T-helper 1 cell treated with Interleukin-12 subunit alpha and Interleukin-12 subunit beta and Interleukin-4 antibody, amounts not matched to agents 30 μg/mL and 1 μg/mL, for 36 hours (primary cell): ENCODE measurements at regions not wholly inside any gene's neighbourhood (a gene's known extent, or its start where the extent isn't known, plus 50 kb on each side); places are given as distances from the start of the nearest gene placed in this dataset.
"Not testable (repeated sequence)": the region's sequence is repeated elsewhere in the genome, so short reads cannot be mapped to it uniquely, and the experiment has no call there.

Source experiments
- H3K27ac Mint-ChIP-seq: one replicate; pipeline ENCODE4 v1.8.0; 2021; ENCODE audit warnings: mild to moderate bottlenecking, mixed read lengths
- H3K27me3 Mint-ChIP-seq: one replicate; pipeline ENCODE4 v1.8.0; 2021; ENCODE audit warnings: low read depth, mixed read lengths
- H3K36me3 Mint-ChIP-seq: one replicate; pipeline ENCODE4 v1.8.0; 2021; ENCODE audit warnings: low read depth, mixed read lengths
- H3K4me1 Mint-ChIP-seq: one replicate; pipeline ENCODE4 v1.8.0; 2021; ENCODE audit warnings: low read depth, mixed read lengths
- H3K4me3 Mint-ChIP-seq: one replicate; pipeline ENCODE4 v1.8.0; 2021; ENCODE audit warnings: mild to moderate bottlenecking, moderate library complexity, mixed read lengths
- H3K9me3 Mint-ChIP-seq: one replicate; pipeline ENCODE4 v1.8.0; 2021; ENCODE audit warnings: mixed read lengths

- not testable (repeated sequence) for H3K4me3 Mint-ChIP-seq, H3K4me1 Mint-ChIP-seq, H3K27ac Mint-ChIP-seq, H3K36me3 Mint-ChIP-seq, H3K27me3 Mint-ChIP-seq
- peaks cover 16% of the 10 kb centered on the region for H3K9me3 Mint-ChIP-seq
Measured at GRCh38 chr17:22119016-22119415, 426.7 kb downstream of the KCNJ18 start.

DNA sequence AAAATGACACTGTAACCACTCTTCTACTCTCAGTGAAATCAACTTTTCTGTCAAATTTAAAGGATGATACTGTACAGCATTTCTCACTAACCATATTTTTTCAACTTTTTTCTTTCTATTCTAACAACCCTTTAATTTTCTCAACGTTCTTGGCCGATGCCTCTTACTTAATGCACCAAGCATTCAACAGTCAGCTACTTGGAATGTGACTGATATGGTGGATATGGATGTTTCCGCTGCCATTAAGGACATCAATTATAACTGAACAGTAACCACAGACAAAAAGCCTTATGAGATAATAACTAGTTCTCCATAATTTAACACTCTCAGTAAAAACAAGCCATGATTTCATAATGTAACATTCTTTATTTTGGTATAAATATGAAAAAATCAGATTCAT, 427.4 kb downstream of the KCNJ18 start:
- H3K36me3 Mint-ChIP-seq, H3K27ac Mint-ChIP-seq, H3K4me3 Mint-ChIP-seq, H3K27me3 Mint-ChIP-seq, H3K4me1 Mint-ChIP-seq: not testable (repeated sequence)
- peaks cover 16% of the 10 kb centered on the region for H3K9me3 Mint-ChIP-seq

DNA sequence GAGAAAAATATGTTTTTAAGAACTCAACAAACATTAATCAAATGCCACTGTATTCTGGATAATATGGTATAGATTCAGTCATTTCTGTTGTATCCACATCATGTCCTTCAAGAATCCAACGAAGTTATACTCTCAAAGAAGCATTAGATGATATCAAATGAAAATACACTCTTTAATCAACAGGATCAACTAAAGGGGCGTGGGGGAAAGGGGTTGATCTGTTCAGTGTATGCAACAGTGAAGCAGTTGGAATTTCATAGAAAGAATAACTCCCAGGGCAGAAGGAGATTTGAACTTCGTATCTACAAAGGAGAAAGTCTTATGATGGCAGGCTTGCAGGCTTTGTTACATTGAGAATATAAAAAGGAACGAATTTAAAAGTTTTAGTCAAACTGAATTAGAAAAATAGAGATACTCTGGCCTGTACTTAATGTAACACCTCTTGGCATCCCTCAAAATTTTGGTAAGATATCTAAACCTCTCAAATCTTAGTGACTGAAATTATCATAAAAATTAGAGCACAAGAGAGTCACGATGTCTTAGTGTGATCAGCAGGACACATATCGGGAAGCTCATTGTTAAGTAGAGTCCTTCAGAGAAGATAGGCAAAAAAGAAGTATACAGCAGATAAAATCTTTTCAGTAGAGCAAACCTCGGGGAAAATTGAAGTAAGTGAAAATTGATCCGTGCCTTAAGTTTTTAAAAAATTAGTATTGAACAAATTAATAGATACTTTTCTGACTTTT, 431.4 kb downstream of the KCNJ18 start:
- H3K9me3 Mint-ChIP-seq: peaks cover 23% of the 10 kb centered on the region
- no peaks in the 10 kb centered on the region for H3K36me3 Mint-ChIP-seq
- no peaks in the 10 kb centered on the region for H3K4me1 Mint-ChIP-seq
- H3K4me3 Mint-ChIP-seq: no peak overlapping the region
- no peak overlapping the region for H3K27ac Mint-ChIP-seq
- no peaks in the 10 kb centered on the region for H3K27me3 Mint-ChIP-seq

DNA sequence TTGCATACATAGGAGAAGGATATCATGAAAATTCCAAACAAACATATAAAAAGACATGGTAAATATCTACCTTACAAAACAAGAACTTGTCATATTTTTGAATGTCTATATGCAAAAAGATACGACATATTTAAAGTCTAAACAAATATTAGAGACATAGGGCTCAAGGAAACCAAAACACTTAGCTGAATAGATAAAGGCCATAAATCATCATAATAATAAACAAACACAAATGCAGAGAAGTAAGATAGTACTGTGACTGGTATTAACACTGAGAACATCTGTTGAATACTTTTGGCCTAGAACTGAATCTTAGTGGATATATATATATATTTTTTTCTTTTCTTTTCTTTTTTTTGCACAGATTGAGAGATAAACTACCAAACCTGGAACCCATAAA, 435.8 kb downstream of the KCNJ18 start:
- H3K27me3 Mint-ChIP-seq: no peaks in the 10 kb centered on the region
- H3K36me3 Mint-ChIP-seq: no peaks in the 10 kb centered on the region
- H3K4me1 Mint-ChIP-seq: no peaks in the 10 kb centered on the region
- H3K4me3 Mint-ChIP-seq: no peak overlapping the region
- H3K27ac Mint-ChIP-seq: no peak overlapping the region
- H3K9me3 Mint-ChIP-seq: peaks cover 34% of the 10 kb centered on the region

- Mint-ChIP-seq H3K27ac (no peak overlapping the region), H3K4me3 (no peak overlapping the region), H3K4me1 (no peaks in the 10 kb centered on the region), H3K27me3 (no peaks in the 10 kb centered on the region), H3K9me3 (peaks cover 36% of the 10 kb centered on the region), H3K36me3 (no peaks in the 10 kb centered on the region)
Measured at GRCh38 chr17:22128723-22129122, 436.4 kb downstream of the KCNJ18 start.

GRCh38 chr17:22129920-22130319, 437.6 kb downstream of the KCNJ18 start:
- not testable (repeated sequence) for H3K27me3 Mint-ChIP-seq, H3K4me1 Mint-ChIP-seq, H3K36me3 Mint-ChIP-seq, H3K27ac Mint-ChIP-seq, H3K4me3 Mint-ChIP-seq
- peaks cover 39% of the 10 kb centered on the region for H3K9me3 Mint-ChIP-seq

DNA sequence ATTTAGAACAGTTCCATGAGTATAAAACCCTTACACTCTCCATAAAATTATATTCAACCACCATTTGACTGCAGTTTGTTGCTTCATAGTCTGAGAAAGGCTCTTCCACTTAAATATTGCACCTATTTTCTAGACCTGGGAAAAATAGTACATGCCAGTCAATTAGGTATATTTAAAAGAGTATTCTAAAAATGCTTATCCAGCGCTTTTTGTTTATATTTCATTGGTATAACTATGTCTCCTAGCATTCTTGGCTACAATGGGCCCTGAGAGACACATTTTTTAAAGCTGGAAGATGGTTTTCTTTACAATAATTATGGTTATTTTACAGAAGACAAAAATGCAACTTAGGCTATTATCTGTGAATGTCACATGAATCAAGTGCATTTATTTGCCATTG, 439.4 kb downstream of the KCNJ18 start:
- no peaks in the 10 kb centered on the region for H3K27me3 Mint-ChIP-seq
- H3K4me1 Mint-ChIP-seq: no peaks in the 10 kb centered on the region
- no peaks in the 10 kb centered on the region for H3K36me3 Mint-ChIP-seq
- H3K27ac Mint-ChIP-seq: no peak overlapping the region
- H3K9me3 Mint-ChIP-seq: peaks cover 53% of the 10 kb centered on the region
- no peak overlapping the region for H3K4me3 Mint-ChIP-seq

DNA sequence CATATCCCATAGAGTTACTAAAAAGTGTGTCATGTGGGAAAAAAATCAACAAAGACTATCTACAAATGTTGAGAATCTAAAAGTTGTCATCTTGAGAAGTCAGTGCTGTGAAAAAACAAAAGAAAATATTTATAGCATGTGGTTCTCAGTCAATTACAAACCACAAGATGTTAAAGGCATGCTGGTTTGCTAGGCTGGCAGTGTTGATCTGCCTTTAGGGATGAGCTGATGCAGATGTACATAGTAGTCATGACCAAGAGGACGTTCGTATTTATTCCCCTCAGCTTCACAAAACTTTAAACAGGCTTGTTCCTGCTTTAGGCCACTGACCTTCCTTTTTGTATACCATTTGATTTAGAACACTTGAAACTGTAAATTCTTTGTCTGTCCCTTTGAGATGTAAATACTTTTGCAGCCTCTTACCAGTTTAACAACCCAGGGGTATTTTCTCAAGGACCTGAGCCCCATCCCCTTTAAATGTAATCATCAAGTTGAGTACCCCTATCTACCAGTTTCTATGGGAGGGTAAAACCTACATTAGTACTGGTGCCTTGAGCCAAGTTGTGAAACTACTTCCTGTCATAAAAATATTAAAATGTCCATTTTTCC, 446.6 kb downstream of the KCNJ18 start:
- Mint-ChIP-seq H3K4me1 (no peaks in the 10 kb centered on the region), H3K27ac (no peak overlapping the region), H3K4me3 (no peak overlapping the region), H3K27me3 (no peaks in the 10 kb centered on the region), H3K36me3 (no peaks in the 10 kb centered on the region), H3K9me3 (peaks cover 14% of the 10 kb centered on the region)

DNA sequence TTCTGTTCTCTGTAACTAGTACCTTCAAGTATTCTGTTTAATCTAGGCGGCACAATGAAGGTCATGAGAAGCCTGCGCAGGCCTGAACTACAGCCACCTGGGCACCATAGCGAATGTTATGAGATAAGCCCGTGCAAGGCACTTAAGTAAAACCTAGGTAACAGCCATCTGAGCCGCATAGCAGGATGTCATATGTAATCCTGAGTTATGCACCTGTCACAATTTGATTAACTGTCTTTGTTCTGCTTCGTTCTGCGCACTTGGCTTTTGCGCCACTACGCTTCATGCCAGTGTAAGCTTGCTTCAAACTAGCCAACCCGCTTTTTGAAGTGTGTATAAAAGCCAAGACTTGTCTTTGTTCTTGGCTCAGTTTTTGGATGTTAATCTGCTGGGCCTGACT, 449.8 kb downstream of the KCNJ18 start:
- H3K36me3 Mint-ChIP-seq: no peaks in the 10 kb centered on the region
- H3K4me1 Mint-ChIP-seq: no peaks in the 10 kb centered on the region
- H3K27ac Mint-ChIP-seq: no peak overlapping the region
- H3K27me3 Mint-ChIP-seq: no peaks in the 10 kb centered on the region
- H3K9me3 Mint-ChIP-seq: peaks cover 5% of the 10 kb centered on the region
- H3K4me3 Mint-ChIP-seq: no peak overlapping the region

DNA sequence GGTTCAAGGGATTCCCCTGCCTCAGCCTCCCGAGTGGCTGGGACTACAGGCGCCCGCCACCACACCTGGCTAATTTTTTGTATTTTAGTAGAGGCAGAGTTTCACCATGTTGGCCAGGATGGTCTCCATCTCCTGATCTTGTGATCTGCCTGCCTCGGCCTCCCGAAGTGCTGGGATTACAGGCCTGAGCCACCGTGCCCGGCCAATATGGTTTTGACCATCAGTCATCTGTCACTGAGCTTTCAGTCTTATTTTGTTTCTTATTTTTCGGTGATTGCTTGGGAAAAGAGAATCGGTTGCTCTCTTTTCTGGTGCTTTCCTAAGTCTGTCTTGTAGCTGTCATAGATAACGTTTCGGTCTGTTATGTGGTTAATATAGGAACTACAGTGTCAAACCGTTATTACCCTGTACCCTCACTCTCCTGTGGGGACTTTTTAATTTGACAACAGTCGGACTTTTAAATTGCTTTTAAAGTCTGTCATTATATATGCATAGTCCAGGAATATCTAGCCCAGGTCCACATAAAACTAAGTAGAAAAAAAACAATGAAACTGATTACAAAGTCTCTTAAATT, 453.4 kb downstream of the KCNJ18 start:
- no peaks in the 10 kb centered on the region for H3K4me1 Mint-ChIP-seq
- peaks cover 23% of the 10 kb centered on the region for H3K9me3 Mint-ChIP-seq
- no peaks in the 10 kb centered on the region for H3K27me3 Mint-ChIP-seq
- no peak overlapping the region for H3K4me3 Mint-ChIP-seq
- H3K27ac Mint-ChIP-seq: no peak overlapping the region
- no peaks in the 10 kb centered on the region for H3K36me3 Mint-ChIP-seq

- H3K4me3 Mint-ChIP-seq: no peak overlapping the region
Measured at GRCh38 chr17:22158364-22158763, 466.0 kb downstream of the KCNJ18 start.

DNA sequence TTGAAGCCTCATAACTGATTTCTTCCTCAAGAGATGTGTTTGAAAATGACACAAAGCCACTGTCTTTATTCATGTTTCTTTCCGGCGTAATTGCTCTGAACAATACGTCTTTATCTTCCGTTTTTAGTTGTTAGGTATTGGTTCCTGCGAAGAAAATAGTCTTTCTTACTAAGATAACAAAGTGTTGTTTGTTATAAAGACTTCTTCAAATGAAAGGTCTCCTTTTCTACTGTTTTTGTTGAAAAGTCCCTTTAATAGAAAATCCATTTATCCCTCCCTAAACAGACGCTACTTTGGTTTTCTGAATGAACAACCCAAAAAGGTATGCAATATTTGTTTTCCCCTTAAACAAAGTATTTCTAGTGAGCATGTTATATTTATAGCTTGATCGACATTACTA, 469.1 kb downstream of the KCNJ18 start:
- peaks cover 40% of the 10 kb centered on the region for H3K9me3 Mint-ChIP-seq
- no peaks in the 10 kb centered on the region for H3K36me3 Mint-ChIP-seq
- no peak overlapping the region for H3K4me3 Mint-ChIP-seq
- no peak overlapping the region for H3K27ac Mint-ChIP-seq
- H3K27me3 Mint-ChIP-seq: no peaks in the 10 kb centered on the region
- no peaks in the 10 kb centered on the region for H3K4me1 Mint-ChIP-seq

More at GRCh38 chr17:22158364-22158763, 466.0 kb downstream of the KCNJ18 start:
- H3K4me1 Mint-ChIP-seq: no peaks in the 10 kb centered on the region
- no peaks in the 10 kb centered on the region for H3K36me3 Mint-ChIP-seq
- H3K27me3 Mint-ChIP-seq: no peaks in the 10 kb centered on the region
- H3K9me3 Mint-ChIP-seq: peaks cover 49% of the 10 kb centered on the region
- no peak overlapping the region for H3K27ac Mint-ChIP-seq

DNA sequence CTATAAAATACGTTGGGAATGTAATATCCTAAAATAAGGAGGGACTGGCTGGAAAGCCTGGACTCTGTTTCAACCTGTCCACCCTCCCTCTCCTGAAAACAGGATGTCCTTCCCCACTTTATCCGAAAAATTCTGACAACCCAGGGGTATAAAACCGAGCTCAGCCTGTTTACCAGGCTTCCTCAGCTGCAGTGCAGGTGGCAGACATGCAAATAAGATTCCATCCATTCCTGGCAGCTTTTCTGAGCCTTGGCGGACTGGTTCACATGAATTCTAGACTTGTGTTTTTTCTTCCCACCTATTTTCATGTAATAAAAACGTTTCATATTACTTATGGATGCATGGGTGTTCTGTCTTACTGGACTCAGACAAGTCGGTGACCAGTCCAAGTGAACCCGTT, 479.3 kb downstream of the KCNJ18 start:
- H3K27me3 Mint-ChIP-seq: no peaks in the 10 kb centered on the region
- no peaks in the 10 kb centered on the region for H3K36me3 Mint-ChIP-seq
- H3K27ac Mint-ChIP-seq: no peak overlapping the region
- no peaks in the 10 kb centered on the region for H3K4me1 Mint-ChIP-seq
- no peak overlapping the region for H3K4me3 Mint-ChIP-seq
- peaks cover 41% of the 10 kb centered on the region for H3K9me3 Mint-ChIP-seq

DNA sequence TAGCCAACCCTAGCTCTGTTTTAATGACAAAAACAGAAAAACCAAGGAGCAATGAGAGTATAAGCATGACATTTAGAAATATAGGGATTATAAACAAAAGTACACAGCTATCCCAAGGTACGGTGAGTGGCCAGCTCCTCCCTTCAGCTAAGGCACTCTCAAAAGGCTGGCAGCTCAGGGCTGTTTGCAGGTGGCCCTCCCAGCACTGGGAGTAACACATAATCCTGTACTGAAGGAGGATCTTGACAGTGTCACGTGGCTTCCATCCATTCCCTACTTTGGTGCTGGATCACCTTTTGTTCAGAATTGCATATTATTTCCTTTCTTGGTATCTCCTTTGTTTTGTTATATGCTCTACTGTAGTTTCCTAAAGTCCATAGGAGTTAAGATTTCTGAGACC, 500.8 kb downstream of the KCNJ18 start:
- no peaks in the 10 kb centered on the region for H3K27me3 Mint-ChIP-seq
- H3K9me3 Mint-ChIP-seq: peaks cover 38% of the 10 kb centered on the region
- H3K27ac Mint-ChIP-seq: no peak overlapping the region
- no peaks in the 10 kb centered on the region for H3K36me3 Mint-ChIP-seq
- no peak overlapping the region for H3K4me3 Mint-ChIP-seq
- H3K4me1 Mint-ChIP-seq: no peaks in the 10 kb centered on the region

DNA sequence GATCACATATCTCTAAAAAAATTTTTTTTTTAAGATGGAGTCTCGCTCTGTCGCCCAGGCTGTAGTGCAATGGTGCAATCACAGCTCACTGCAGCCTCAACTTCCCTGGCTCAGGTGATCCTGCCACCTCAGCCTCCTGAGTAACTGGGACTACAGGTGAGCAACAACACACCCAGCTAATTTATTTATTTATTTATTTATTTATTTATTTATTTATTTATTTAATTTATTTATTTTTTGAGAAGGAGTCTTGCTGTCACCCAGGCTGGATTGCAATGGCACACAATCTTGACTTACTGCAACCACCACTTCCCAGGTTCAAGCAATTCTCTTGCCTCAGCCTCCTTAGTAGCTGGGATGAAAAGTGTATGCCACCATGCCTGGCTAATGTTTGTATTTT, 507.9 kb downstream of the KCNJ18 start:
- not testable (repeated sequence) for H3K4me3 Mint-ChIP-seq, H3K4me1 Mint-ChIP-seq, H3K36me3 Mint-ChIP-seq, H3K27ac Mint-ChIP-seq, H3K27me3 Mint-ChIP-seq
- H3K9me3 Mint-ChIP-seq: peaks cover 52% of the 10 kb centered on the region
